Activated CD4-positive, alpha-beta T cell treated with anti-CD3 and anti-CD28 coated beads, Interleukin-2, amount 50 U/mL, for 24 hours (primary cell): ENCODE measurements at regions not wholly inside any gene's neighbourhood (a gene's known extent, or its start where the extent isn't known, plus 50 kb on each side); places are given as distances from the start of the nearest gene placed in this dataset.
"Not testable (repeated sequence)": the region's sequence is repeated elsewhere in the genome, so short reads cannot be mapped to it uniquely, and the experiment has no call there.

Experiments used
- DNase-seq, 2 donors: peaks; one replicate each; pipeline ENCODE4 v3.0.0-alpha.2; 2020; ENCODE audit warnings: low read depth in 1 of 2, low spot score in 1 of 2

- no peak for DNase-seq
These were observed 143.2 kb upstream of the ITGA6 start for GRCh38 chr2:172284209-172284608.

DNA sequence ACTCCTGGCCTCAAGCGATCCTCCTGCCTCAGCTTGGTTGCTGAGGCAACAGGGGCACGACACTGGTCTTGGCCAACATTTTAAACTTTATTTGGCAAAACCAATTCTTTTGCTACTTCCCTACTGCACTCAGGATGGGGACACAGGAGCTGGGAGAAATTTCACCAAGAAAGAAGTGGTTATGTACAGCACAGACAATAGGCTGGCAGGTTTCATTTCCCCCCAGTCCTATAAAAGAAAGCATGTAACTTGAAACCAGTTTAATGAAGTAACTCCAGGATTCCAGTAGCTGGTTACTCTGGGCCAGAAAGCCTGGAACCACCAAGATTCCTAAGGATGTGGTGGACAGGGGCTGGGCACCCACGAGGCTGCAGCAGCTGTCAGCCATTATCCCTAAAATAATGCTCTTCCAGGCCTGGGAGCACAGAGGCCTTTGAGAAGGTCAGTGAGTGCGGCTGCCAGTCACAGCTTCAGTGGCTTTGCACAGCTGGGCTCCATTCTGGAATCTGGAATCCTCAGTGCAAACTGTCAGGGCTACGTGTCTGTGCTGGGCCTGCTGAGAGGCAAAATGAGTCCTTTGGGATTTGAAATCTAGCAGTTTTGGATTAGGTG is 142.3 kb upstream of the ITGA6 start:
- DNase-seq = no peak

DNA sequence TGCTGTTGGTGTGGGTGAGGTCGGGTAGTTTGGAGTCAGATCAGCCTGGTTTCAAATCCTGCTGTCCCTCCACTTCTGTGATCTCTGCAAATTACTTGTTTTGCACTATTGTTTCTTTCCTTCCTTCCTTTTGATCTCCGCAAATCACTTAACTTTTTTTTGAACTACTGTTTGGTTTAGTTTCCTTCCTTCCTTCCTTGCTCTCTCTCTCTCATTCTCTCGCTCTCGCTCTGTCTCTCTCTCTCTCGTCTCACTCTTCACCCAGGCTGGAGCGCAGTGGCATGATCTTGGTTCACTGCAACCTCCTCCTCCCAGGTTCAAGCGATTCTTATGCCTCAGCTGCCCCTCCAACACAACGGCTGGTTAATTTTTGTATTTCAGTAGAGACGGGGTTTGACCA is 141.6 kb upstream of the ITGA6 start:
- no peak for DNase-seq

DNA sequence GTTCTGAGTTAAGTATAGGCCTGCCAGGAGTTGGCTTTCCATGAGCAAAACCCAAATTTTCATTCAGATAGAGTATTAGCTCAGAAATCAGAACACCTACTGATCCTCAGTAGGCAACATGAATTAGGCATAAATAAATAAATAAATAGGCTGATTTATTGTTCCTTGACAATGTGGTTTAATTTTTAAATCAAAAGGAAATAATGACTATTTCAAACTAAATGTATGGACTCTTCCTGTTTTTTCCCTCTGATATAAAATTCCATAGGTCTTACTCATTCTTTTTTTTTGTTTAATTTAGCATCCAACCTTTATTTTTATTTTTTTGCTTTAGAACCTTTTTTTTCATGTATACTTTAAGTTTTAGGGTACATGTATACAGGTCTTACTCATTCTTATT is 140.2 kb upstream of the ITGA6 start:
- DNase-seq = no peak

DNA sequence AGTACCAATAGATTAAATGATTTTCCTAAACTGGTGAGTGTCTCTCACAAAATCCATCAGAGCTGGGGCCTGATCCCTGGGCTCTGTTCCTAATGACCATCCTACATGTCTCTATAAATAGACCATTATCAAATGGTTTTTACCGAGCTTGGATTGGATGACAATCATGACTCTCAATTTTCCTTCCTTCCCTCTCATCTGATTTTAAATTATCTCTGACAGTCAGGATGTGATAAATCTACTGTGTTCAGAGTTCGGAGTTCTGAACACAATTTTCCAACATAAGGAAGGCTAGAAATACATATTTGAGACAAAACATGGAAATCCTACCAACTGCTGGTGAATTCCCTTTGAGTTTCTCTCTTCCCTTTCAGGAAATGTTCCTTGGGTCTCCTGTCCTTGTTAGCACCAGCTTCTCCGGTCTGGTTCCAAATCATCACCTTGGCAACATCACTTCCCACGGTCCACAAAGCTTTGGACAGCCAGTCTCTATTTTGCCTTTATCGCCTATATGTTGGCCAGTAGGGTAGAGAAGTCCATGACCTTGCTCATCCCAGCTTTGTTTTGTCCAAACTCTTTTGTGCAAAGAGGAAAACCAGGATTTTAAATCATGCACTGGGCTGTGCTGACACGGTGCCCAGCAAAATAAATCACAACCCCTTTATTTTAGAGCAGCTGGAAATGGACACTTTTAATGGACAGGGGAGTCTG is 139.6 kb upstream of the ITGA6 start:
- DNase-seq = no peak

GRCh38 chr2:172288603-172289002 is 138.8 kb upstream of the ITGA6 start:
- peak in 1 of 2 donors; percentile 14 for DNase-seq

DNA sequence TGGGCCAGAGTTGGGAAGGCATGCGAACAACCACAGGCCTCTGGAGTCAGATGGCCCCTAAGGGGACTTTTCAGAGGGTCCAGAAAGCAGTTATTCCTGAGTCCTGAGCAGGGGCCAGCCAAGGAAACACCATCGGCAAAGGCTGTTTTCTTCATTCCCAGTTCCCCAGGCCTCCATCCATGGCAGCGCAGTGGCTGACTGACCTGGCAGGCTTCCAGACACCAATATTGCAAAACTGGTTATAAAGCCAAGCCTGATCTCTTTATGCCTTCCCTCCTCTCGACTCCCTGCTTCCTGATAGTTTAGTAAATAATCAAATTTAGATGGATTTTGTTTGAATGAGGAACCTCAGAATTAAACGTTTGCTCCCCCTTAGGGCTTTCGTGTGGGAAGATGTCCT is 133.4 kb upstream of the ITGA6 start:
- DNase-seq = no peak

DNA sequence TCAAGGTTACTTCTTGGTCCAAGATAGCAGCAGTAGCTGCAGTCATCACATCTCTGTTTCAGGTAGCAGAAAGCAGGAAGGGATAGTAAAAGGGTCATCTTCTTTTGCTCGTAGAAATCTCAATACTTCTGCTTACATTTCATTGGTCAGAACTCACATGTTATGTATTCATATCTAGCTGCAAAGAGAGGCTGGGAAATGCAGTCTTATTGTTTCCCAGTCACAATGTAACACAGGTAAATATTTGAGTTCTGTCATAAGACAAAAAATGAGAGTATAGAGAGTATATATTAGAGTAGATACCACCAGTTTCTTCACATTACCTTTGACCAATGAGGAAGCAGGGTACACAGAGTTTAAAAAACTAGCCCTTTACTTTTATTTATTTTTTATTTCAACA is 132.4 kb upstream of the ITGA6 start:
- no peak for DNase-seq

GRCh38 chr2:172295677-172296076 is 131.7 kb upstream of the ITGA6 start:
- DNase-seq = no peak

GRCh38 chr2:172296267-172297046 is 130.9 kb upstream of the ITGA6 start:
- no peak for DNase-seq

DNA sequence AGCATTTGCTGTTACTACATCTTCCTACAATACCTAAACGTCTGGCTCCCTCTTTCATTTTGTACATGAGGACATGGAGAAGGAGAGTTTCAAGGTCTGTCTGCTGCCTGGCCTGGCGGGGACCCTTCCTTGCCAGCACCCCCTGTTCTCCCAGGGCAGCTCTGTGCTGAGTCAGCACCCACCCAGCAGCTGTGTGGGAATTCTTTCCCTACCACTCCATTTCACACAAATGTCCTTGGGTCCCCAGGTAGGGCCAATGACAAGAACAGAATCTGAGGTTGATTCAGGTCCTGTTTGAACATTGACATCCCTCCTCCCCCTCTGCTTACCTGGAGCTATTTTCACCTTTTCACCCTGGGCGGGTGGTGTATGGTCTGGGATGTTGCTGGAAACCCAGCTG is 129.9 kb upstream of the ITGA6 start:
- no peak for DNase-seq

GRCh38 chr2:172297950-172298349 is 129.4 kb upstream of the ITGA6 start:
- DNase-seq = no peak

DNA sequence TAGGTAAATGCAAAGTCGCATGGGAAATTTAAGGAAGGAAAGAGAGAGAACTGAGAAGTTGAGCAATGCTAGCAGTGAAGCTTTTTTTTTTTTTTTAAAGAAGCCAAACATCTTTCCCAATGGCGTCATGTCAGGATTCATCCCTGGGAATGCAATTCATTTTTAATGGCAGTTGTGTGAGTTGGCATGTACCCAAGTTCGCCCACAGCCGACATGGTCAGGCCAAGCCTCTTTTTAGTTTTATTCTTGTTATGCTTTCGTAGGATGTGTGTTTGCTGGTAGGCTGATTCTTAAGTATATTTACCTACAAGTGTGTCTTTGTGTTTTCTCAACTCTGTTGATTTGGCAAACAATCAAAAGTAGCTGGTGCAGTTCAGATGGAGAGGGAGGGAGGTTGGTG is 127.6 kb upstream of the ITGA6 start:
- DNase-seq = no peak

GRCh38 chr2:172300851-172301250 is 126.5 kb upstream of the ITGA6 start:
- no peak for DNase-seq

- no peak for DNase-seq
These were observed 122.3 kb upstream of the ITGA6 start for GRCh38 chr2:172305066-172305465.

- no peak for DNase-seq
These were observed 119.6 kb upstream of the ITGA6 start for GRCh38 chr2:172307800-172308199.

GRCh38 chr2:172308253-172308935 is 119.0 kb upstream of the ITGA6 start:
- no peak for DNase-seq

DNA sequence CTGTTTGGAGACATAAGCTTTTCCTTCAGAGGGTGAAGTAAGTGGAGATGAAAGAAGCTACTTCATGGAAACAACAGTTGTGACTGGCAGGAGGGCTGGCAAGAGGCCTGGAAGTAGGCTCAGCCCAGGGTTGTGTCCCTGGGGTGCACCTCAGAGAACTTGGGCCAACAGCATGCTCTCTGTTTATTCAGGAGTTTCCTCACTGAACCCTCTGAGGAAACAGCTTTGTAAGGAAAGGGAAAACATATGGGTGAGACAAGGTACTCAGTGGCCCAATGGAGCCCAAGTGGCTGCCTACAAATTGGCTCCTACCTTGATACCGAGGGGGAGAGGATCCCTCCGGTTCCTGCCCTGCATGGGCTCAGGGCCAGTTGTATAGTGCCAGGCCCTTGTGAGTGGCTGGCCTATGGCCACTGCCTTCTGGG is 115.5 kb upstream of the ITGA6 start:
- no peak for DNase-seq

- DNase-seq = no peak
These were observed 113.6 kb upstream of the ITGA6 start for GRCh38 chr2:172313715-172314341.

GRCh38 chr2:172315070-172315469 is 112.3 kb upstream of the ITGA6 start:
- DNase-seq = not testable (repeated sequence)

GRCh38 chr2:172322049-172322448 is 105.3 kb upstream of the ITGA6 start:
- no peak for DNase-seq
